A204.1 (cell line): ENCODE measurements at regions not wholly inside any gene's neighbourhood (a gene's known extent, or its start where the extent isn't known, plus 50 kb on each side); places are given as distances from the start of the nearest gene placed in this dataset.
"Not testable (repeated sequence)": the region's sequence is repeated elsewhere in the genome, so short reads cannot be mapped to it uniquely, and the experiment has no call there.

Experiments
- FAIRE-seq: peaks from 2 replicates; lab custom pipeline; 2012; peaks lifted over from hg19 to GRCh38; lab: Jason Lieb, UNC

DNA sequence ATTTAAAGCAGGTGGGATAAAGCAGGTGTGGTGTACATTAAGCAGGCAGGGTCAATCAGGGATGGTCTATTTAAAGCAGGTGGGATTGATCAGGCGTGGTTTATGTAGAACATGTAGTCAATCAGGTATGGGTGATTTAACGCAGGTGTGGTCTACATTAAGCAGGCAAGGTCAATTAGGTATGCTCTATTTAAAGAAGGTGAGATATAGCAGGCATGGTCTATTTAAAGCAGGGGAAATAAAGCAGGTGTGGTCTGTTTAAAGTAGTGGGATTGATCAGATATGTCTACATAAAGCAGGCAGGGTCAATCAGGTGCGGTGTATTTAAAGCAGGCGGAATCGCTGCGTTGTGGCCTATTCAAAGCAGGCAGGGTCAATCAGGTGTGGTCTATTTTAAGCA, 88.6 kb upstream of the MXRA5 start:
- no peak for FAIRE-seq

DNA sequence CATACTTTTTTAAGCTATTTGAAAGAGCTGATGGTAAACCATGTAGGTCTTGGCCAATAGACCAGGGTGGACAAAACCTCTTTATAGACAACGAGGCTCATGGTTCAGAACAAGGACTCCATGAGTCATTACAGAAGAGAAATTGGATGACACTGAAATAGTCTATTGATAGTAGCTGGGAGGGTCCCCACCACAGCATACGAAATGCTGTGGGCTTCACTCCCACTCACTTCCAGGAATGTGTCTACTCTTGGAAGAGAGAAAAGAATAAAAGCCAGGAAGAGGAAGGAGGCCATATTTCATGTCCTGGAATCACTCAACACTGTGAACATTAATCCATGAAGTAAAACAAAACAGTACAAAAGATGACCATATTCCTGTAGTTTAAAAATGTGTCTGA, 82.3 kb upstream of the MXRA5 start:
- FAIRE-seq = no peak

DNA sequence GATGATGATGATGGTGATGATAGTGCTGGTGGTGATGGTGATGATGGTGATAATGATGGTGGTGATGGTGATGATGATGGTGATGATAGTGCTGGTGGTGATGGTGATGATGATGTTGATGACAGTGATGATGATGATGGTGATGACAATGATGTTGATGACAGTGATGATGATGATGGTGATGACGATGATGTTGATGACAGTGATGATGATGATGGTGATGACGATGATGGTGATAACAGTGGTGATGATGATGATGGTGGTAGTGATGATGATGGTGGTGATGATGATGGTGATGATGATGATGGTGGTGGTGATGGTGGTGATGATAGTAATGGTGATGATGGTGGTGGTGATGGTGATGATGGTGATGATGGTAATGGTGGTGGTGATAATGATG, 80.1 kb upstream of the MXRA5 start:
- no peak for FAIRE-seq

DNA sequence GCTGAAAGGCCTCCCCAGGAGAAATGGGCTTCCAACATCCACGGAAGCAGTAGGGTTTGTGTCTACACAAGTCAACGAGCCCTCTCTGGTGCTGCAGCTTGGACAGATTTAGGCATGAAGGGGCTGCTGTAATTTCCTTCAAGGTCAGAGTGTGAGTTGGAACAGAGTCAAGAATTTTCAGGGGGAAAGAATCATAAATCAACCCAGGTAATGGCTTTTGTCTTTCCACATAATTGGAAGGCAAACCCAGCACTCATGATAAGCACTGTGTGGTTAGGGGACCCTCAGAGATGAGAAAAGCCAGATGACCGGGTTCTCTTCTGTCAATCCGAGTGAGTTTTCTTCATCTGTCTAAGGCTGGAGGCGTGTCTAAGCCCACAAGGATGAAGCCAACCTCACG, 78.6 kb upstream of the MXRA5 start:
- FAIRE-seq = no peak

DNA sequence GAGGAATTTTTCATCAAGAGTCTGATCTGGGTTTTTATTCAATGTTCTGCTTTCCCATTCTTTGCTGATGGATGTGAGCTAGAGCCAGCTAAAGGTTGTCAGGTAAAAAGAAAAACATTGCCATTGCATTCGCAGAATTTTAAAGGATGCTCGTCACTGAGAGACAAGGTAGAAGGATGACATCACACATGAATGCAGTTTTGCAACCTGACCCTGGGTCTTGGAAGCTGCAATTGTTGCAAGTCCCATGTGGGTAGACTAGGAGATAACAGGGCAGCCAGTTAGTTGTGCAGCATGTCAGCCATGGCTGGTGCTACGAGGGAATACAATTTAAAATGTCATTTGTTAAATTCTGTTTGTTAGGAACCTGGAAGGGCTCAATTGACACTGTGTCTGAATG, 73.9 kb upstream of the MXRA5 start:
- FAIRE-seq = no peak

DNA sequence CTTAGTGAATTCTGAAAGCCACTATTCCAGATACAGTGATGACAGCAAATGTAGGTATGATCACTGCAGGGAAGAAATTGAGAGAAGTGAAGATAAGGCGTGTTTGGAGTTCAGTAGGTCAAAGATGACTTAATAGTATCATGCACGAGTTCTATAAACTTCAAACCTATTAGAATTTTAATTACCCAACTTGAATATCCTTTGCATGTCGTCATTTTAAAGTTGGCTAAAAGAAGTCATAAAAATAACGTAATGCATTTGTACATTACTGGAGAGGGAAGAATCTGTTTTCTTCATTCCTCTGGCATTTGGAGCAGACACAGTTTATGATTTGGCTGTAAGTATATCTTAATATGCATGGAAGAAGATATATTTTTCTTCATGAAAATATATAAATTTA, 68.6 kb upstream of the MXRA5 start:
- FAIRE-seq = no peak

DNA sequence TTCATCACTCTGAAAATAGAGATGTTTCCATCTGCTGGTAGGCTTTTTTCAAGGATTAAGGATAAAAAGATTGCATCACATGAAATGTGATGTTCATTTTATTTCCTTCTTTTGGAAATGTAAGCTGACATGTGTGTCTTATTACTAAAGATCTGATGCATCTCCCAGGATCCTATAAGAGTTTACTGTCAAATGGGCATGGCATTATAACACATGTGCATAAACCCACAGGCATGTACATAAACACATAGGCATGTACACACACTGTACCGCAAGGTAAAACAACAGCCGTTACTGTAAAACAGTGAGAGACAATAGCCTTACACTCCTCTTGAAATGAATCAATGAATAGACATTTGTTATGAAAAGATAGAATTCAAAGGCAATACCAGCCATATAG, 65.2 kb upstream of the MXRA5 start:
- not testable (repeated sequence) for FAIRE-seq

DNA sequence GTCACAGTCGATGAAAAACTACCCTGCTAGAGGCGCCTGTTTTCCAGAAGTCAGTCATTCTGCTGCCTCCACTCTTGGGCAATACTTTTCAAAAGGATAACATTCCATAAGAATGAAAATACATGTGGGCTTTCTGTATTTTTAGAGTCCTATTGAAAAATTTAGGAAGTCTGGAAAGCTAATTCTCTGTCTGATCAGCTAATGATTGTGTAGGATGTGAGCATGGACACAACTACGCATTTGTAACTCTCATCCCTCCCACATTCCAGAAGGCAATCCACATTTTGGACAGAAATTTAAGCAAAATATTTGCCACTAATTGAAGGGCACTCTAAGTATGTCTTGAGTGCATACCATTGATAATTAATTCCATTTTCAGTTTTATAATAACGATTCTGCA, 63.5 kb upstream of the MXRA5 start:
- FAIRE-seq = not testable (repeated sequence)

DNA sequence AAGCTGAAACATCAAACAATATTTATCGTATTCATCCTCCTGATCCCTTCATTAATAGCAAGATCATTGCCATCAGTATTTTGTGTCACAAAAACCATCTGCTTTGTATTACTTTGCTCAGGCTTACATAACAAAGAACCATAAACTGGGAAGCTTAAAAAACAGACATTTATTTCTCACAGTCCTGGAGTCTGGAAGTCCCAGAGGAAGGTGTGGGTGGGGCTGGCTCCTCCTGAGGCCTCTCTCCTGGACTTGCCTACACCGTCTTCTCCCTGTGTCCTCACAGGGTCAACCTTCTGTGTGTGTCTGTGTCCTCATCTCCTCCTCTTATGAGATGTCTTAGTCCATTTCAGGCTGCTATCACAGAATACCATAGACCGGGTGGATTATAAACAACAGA, 61.3 kb upstream of the MXRA5 start:
- no peak for FAIRE-seq

DNA sequence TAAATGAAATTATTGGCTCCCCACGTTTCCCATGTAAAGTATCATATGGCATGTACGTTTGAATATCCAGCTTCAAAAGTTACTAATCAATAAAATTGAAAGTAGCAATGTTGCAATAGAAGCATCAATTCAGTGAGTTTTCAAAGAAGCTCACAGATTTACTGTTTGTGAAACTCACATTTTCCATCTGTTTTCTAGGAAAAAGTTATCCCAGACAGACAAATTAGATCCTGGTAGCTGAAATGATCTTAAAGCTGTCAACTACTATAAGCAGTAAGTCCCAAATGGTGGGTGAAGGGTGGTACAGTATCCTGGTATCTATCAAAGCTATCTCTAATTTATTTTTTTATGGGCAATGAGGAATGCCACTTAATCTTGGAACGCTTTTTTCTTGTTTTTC, 60.7 kb upstream of the MXRA5 start:
- no peak for FAIRE-seq

DNA sequence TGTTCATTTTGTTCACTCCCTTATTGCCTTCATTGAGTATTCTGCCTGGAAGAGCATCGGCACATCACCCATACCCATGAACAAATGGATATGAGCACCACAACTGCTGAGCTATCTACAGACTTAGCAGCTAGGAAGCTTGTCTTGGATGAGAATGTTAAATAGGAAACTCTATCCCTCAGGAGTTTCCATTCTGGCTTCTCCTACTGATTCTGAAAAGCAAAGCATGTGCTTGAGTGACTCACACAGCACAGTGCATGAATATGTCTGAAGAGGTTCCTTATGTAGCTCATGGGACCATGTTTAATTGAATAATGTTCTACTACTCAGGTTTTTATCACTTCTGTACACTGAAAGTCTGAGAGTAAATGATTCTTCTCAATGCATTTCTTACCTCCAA, 57.3 kb upstream of the MXRA5 start:
- FAIRE-seq = no peak
